ENCODE measurements at regions not wholly inside any gene's neighbourhood (a gene's known extent, or its start where the extent isn't known, plus 50 kb on each side); places are given as distances from the start of the nearest gene placed in this dataset.

- TF ChIP-seq ZNF274 (IDR thresholded peaks at IDR 0.05; ENCODE audit: low read depth, low read length), result no peak
- TF ChIP-seq YY1 (IDR thresholded peaks at IDR 0.05; ENCODE audit: insufficient read depth, insufficient read length), result no peak
Observed at GRCh38 chr9:73715591-73715990, 563.9 kb downstream of the ANXA1 start.
